Gastrocnemius medialis (tissue), 4 donors: ENCODE measurements at regions not wholly inside any gene's neighbourhood (a gene's known extent, or its start where the extent isn't known, plus 50 kb on each side); places are given as distances from the start of the nearest gene placed in this dataset.

Experiments
- CTCF ChIP-seq, 5 experiments: fragments of 450-650 bp in 3 of 5; fragments of 200-600 bp in 2 of 5; sonication (generic) in 2 of 5; IDR thresholded peaks in 4 of 5; conservative IDR thresholded peaks in 1 of 5; 1 replicate in 4 of 5; 2 replicates in 1 of 5; pipeline ENCODE4 v1.5.1; 2016 to 2019; ENCODE audit warnings: antibody characterized with exemption in 5 of 5, mild to moderate bottlenecking in 3 of 5, moderate library complexity in 3 of 5
- POLR2A ChIP-seq, 2 donors: fragments of 450-650 bp; IDR thresholded peaks; one replicate each; pipeline ENCODE4 v1.6.1; 2017; ENCODE audit warnings: antibody characterized with exemption in 2 of 2, mild to moderate bottlenecking in 2 of 2, moderate library complexity in 2 of 2

GRCh38 chr9:106283769-106284168, 579.2 kb upstream of the ZNF462 start:
- TF ChIP-seq CTCF (IDR thresholded peaks at IDR 0.05 in 4 of 5, conservative IDR thresholded peaks at IDR 0.05 in 1 of 5) (no peak), POLR2A (IDR thresholded peaks at IDR 0.05) (no peak)
